Endothelial cell of umbilical vein (primary cell): ENCODE measurements at regions not wholly inside any gene's neighbourhood (a gene's known extent, or its start where the extent isn't known, plus 50 kb on each side); places are given as distances from the start of the nearest gene placed in this dataset.

ENCODE experiments used
- BruUV-seq: library from RNA; stranded (reverse); fragments of 400-500 nt; replicated peaks from 2 replicates; lab custom pipeline; 2021; lab: Mats Ljungman, UMichigan
- CTCF ChIA-PET: fragments of 300-600, 350-600 bp; sonication (Branson Sonifier 250); formaldehyde crosslinking; loops from one replicate; lab custom pipeline; 2021; ENCODE audit warnings: antibody characterized with exemption, inconsistent platforms; lab: Charles Lee
- POLR2A ChIA-PET: fragments of 300-600, 350-600 bp; sonication (Branson Sonifier 250); formaldehyde crosslinking; loops from one replicate; lab custom pipeline; 2021; ENCODE audit warnings: antibody characterized with exemption, inconsistent platforms; lab: Charles Lee
- DNase-seq: peaks from one replicate; pipeline ENCODE4 v3.0.0-alpha.2; 2011; ENCODE audit warnings: low read depth, low spot score
- FAIRE-seq: peaks from 2 replicates; lab custom pipeline; 2011; peaks lifted over from hg19 to GRCh38; lab: Jason Lieb, UNC
- H2AFZ ChIP-seq: 2 replicates; pipeline ENCODE4 v1.6.0; 2012; ENCODE audit warnings: low read depth, low read length, control low read depth, inconsistent platforms
- H3K27ac ChIP-seq: 2 replicates; pipeline ENCODE4 v1.5.1; 2011; ENCODE audit warnings: low read depth, mild to moderate bottlenecking, control low read depth, low read length, moderate library complexity; ENCODE audit not compliant: insufficient read depth
- H3K27me3 ChIP-seq, 2 experiments: 2 replicates each; pipeline versions ENCODE4 v1.6.0 to v1.6.1; 2011; ENCODE audit warnings: low read length in 2 of 2, mixed read lengths in 1 of 2; ENCODE audit not compliant: control insufficient read depth in 2 of 2, insufficient read depth in 2 of 2
- H3K36me3 ChIP-seq, 2 experiments: 2 replicates in 1 of 2; 3 replicates in 1 of 2; pipeline ENCODE4 v1.5.1; 2011; ENCODE audit warnings: low read length in 2 of 2, mild to moderate bottlenecking in 1 of 2, moderate library complexity in 1 of 2; ENCODE audit not compliant: control insufficient read depth in 2 of 2, insufficient read depth in 2 of 2; ENCODE audit errors: extremely low read depth in 1 of 2
- H3K4me1 ChIP-seq: 3 replicates; pipeline ENCODE4 v1.5.1; 2011; ENCODE audit warnings: mild to moderate bottlenecking, low read length; ENCODE audit not compliant: control insufficient read depth, insufficient read depth; ENCODE audit errors: extremely low read depth
- H3K4me2 ChIP-seq: 2 replicates; pipeline ENCODE4 v1.6.1; 2011; ENCODE audit warnings: low read length, control low read depth, mixed read lengths; ENCODE audit not compliant: insufficient read depth
- H3K4me3 ChIP-seq, 3 experiments: fragments of 200-600 bp in 1 of 3; sonication (generic), shearing (Covaris generic) in 1 of 3; replicated peaks in 1 of 3; 2 replicates each; pipeline ENCODE4 v1.5.1; 2011 to 2016; ENCODE audit warnings: control low read depth in 3 of 3, low read length in 3 of 3, mild to moderate bottlenecking in 2 of 3, inconsistent platforms in 1 of 3, low read depth in 1 of 3, moderate library complexity in 1 of 3; ENCODE audit not compliant: insufficient read depth in 1 of 3
- H3K79me2 ChIP-seq: 2 replicates; pipeline ENCODE4 v1.6.0; 2012; ENCODE audit warnings: low read length, inconsistent platforms; ENCODE audit not compliant: control insufficient read depth, insufficient read depth
- H3K9ac ChIP-seq: replicated peaks from 2 replicates; pipeline ENCODE3; 2011; ENCODE audit warnings: low read length, control low read depth; ENCODE audit not compliant: insufficient read depth; ENCODE audit errors: extremely low read depth
- H3K9me1 ChIP-seq: replicated peaks from 3 replicates; pipeline ENCODE4 v1.6.0; 2011; ENCODE audit warnings: mild to moderate bottlenecking, low read length; ENCODE audit not compliant: control insufficient read depth, insufficient read depth; ENCODE audit errors: extremely low read depth
- H3K9me3 ChIP-seq: replicated peaks from 2 replicates; pipeline ENCODE4 v1.5.1; 2012; ENCODE audit warnings: low read length, inconsistent platforms; ENCODE audit not compliant: control insufficient read depth, insufficient read depth
- H4K20me1 ChIP-seq: replicated peaks from 2 replicates; pipeline ENCODE3; 2011; ENCODE audit warnings: mild to moderate bottlenecking, low read length; ENCODE audit not compliant: control insufficient read depth, insufficient read depth; ENCODE audit errors: extremely low read depth
- CTCF ChIP-seq, 2 donors: IDR thresholded peaks; 1 replicate in 1 of 2; 2 replicates in 1 of 2; pipeline ENCODE4 v1.5.1; 2011; ENCODE audit warnings: low read length in 2 of 2, mild to moderate bottlenecking in 2 of 2, moderate library complexity in 2 of 2, control low read depth in 1 of 2, inconsistent platforms in 1 of 2, low read depth in 1 of 2; ENCODE audit not compliant: insufficient read depth in 1 of 2; ENCODE audit errors: extremely low read depth in 1 of 2
- EZH2 ChIP-seq: IDR thresholded peaks from 2 replicates; pipeline ENCODE4 v1.6.1; 2012; ENCODE audit warnings: borderline replicate concordance, low read depth, mild to moderate bottlenecking, moderate library complexity, low read length, inconsistent platforms; ENCODE audit not compliant: severe bottlenecking
- FOS ChIP-seq: IDR thresholded peaks from 2 replicates; pipeline ENCODE4 v1.6.1; 2011; ENCODE audit warnings: mild to moderate bottlenecking, low read length, moderate library complexity, borderline replicate concordance; ENCODE audit not compliant: insufficient read depth
- GATA2 ChIP-seq: IDR thresholded peaks from 2 replicates; pipeline ENCODE4 v1.7.0; 2011; ENCODE audit warnings: low read depth, mild to moderate bottlenecking, moderate library complexity, mixed read lengths, low read length; ENCODE audit not compliant: insufficient read length, insufficient read depth
- JUN ChIP-seq: IDR thresholded peaks from 2 replicates; pipeline ENCODE4 v1.6.1; 2011; ENCODE audit warnings: borderline replicate concordance, low read depth; ENCODE audit not compliant: insufficient read length, insufficient read depth
- MAX ChIP-seq: IDR thresholded peaks from 2 replicates; pipeline ENCODE4 v1.6.1; 2011; ENCODE audit not compliant: insufficient read depth, insufficient read length
- MYC ChIP-seq: IDR thresholded peaks from one replicate; pipeline ENCODE4 v1.6.1; 2011; ENCODE audit warnings: mild to moderate bottlenecking, low read depth, low read length
- POLR2A ChIP-seq: IDR thresholded peaks from 2 replicates; pipeline ENCODE4 v1.6.1; 2012; ENCODE audit warnings: low read depth, mild to moderate bottlenecking, control low read depth, low read length
- POLR2AphosphoS5 ChIP-seq: IDR thresholded peaks from 2 replicates; pipeline ENCODE4 v1.6.1; 2012; ENCODE audit warnings: low read depth, mild to moderate bottlenecking, control low read depth, low read length, moderate library complexity; ENCODE audit not compliant: insufficient read depth
- dilution Hi-C: fragments of 300-500 bp; cut with MboI; formaldehyde crosslinking; loops from one replicate; pipeline ENCODE4 v1.15.0; 2019; ENCODE audit warnings: low sequenced_read_pairs; ENCODE audit not compliant: extremely low pct_ligation_motif_present
- intact Hi-C: fragments of 100-400 bp; cut with micrococcal nuclease; formaldehyde crosslinking; loops from one replicate; pipeline ENCODE4 v1.10.0; 2022

- Histone ChIP-seq H3K27me3 (no peaks in the 10 kb centered on the region), H4K20me1 (no peaks in the 10 kb centered on the region), H3K79me2 (no peaks in the 10 kb centered on the region), H3K9me1 (no peaks in the 10 kb centered on the region), H2AFZ (no peak overlapping the region), H3K9ac (no peak overlapping the region), H3K4me3 (no peak overlapping the region), H3K27ac (no peak overlapping the region), H3K9me3 (no peaks in the 10 kb centered on the region), H3K36me3 (no peaks in the 10 kb centered on the region), H3K4me1 (no peaks in the 10 kb centered on the region), H3K4me2 (no peak overlapping the region)
- BruUV-seq: no TSS peak
- POLR2A ChIA-PET: no interaction called here
- FAIRE-seq (no peak), DNase-seq (no peak)
- dilution Hi-C loops (no loop called here), intact Hi-C loops (no loop called here)
- CTCF ChIA-PET: interaction anchor here (1.0 kb wide), 1 partner anchor 13 kb away, joined by 4 read pairs; no protein-coding TSS in a partner anchor
- no peak for TF ChIP-seq POLR2A
Observed at GRCh38 chr1:87927391-87928280, 599.0 kb downstream of the LMO4 start.

GRCh38 chr1:87928623-87929022 lies 599.9 kb downstream of the LMO4 start:
- dilution Hi-C loops (no loop called here), intact Hi-C loops (no loop called here)
- no peaks in the 10 kb centered on the region for H3K79me2 ChIP-seq
- H3K9me3 ChIP-seq: no peaks in the 10 kb centered on the region
- DNase-seq (no peak), FAIRE-seq (no peak)
- no peaks in the 10 kb centered on the region for H3K4me1 ChIP-seq
- H3K27me3 ChIP-seq: no peaks in the 10 kb centered on the region
- no peak overlapping the region for H2AFZ ChIP-seq
- no peaks in the 10 kb centered on the region for H3K9me1 ChIP-seq
- ChIA-PET CTCF (interaction anchor here (0.9 kb wide), 1 partner anchor 12 kb away, joined by 3 read pairs; no protein-coding TSS in a partner anchor), POLR2A (no interaction called here)
- BruUV-seq: no TSS peak
- no peak overlapping the region for H3K4me2 ChIP-seq
- TF ChIP-seq MYC (no peak), JUN (no peak), FOS (no peak), POLR2AphosphoS5 (no peak), EZH2 (no peak), POLR2A (no peak), MAX (no peak), CTCF (IDR thresholded peaks at IDR 0.05; ENCODE audit: extremely low read depth in 1 of 2, insufficient read depth in 1 of 2, low read depth in 1 of 2, low read length in 2 of 2) (no peak), GATA2 (no peak)
- no peaks in the 10 kb centered on the region for H4K20me1 ChIP-seq
- no peak overlapping the region for H3K9ac ChIP-seq
- H3K36me3 ChIP-seq: no peaks in the 10 kb centered on the region
- H3K4me3 ChIP-seq: no peak overlapping the region
- H3K27ac ChIP-seq: no peak overlapping the region
